ENCODE measurements at regions not wholly inside any gene's neighbourhood (a gene's known extent, or its start where the extent isn't known, plus 50 kb on each side); places are given as distances from the start of the nearest gene placed in this dataset.
A peak's percentile ranks its signal among the peaks of the same experiment; 100 is the strongest.

GRCh38 chr21:35507181-35507759 lies 458.2 kb upstream of the RUNX1 start:
- Mint-ChIP-seq H3K27ac (peak overlapping the region in 1 of 3 experiments; percentile 20; a peak in 1 of 7 replicates), H3K4me1 (peaks cover 73 to 77% of the 10 kb centered on the region in 2 experiments), H3K9me3 (no peaks in the 10 kb centered on the region), H3K4me3 (peak overlapping the region in 1 of 2 experiments; percentile 13; a peak in 2 of 5 replicates), H3K36me3 (ENCODE audit: insufficient read depth in 1 of 3, low read depth in 3 of 3) (no peaks in the 10 kb centered on the region), H3K27me3 (ENCODE audit: low read depth) (no peaks in the 10 kb centered on the region)
- no peak overlapping the region for H3K56ac ChIP-seq (ENCODE audit: insufficient read length, low read depth, low read length)
- H3K27ac ChIP-seq (ENCODE audit: insufficient read length, low read depth, low read length) = no peak overlapping the region
- no peak overlapping the region for H2AK5ac ChIP-seq (ENCODE audit: insufficient read length, low read length)
- H3K27me3 ChIP-seq (ENCODE audit: insufficient read depth, low read length) = no peaks in the 10 kb centered on the region
- no peak for DNase-seq
- no peak overlapping the region for H4K8ac ChIP-seq (replicated peaks; ENCODE audit: insufficient read length, low read depth, low read length)
- H4K91ac ChIP-seq (ENCODE audit: insufficient read length, low read depth, low read length) = no peak overlapping the region
- H2AFZ ChIP-seq (ENCODE audit: low read length) = no peak overlapping the region
- peaks cover 14% of the 10 kb centered on the region for H3K4me1 ChIP-seq (ENCODE audit: insufficient read depth, low read length)
- H2BK5ac ChIP-seq (ENCODE audit: insufficient read length, low read length) = no peak overlapping the region
- H3T11ph ChIP-seq (ENCODE audit: low read length) = no peak overlapping the region
- no peak overlapping the region for H3K18ac ChIP-seq (ENCODE audit: insufficient read length, low read depth, low read length)
- H2BK20ac ChIP-seq (ENCODE audit: low read depth, low read length, poor library complexity, severe bottlenecking) = no peak overlapping the region
- H2BK15ac ChIP-seq (ENCODE audit: low read depth, low read length) = no peak overlapping the region
- no peak overlapping the region for H3K4me2 ChIP-seq (ENCODE audit: insufficient read depth, insufficient read length, low read length)
- no peaks in the 10 kb centered on the region for H3K9me3 ChIP-seq (ENCODE audit: control insufficient read depth, low read depth, low read length)
- no peaks in the 10 kb centered on the region for H4K20me1 ChIP-seq (ENCODE audit: control insufficient read depth, insufficient read depth, insufficient read length)
- H3K23ac ChIP-seq (ENCODE audit: insufficient read length, low read depth, low read length) = no peak overlapping the region
- no peak overlapping the region for H4K5ac ChIP-seq (ENCODE audit: insufficient read length, low read depth, low read length)
- H2BK12ac ChIP-seq (ENCODE audit: insufficient read length, low read depth, low read length) = no peak overlapping the region
- WGBS (ENCODE audit: extremely low coverage, insufficient read length, low lambda C conversion rate) = no CpG with 5 or more reads among the region's 4 CpGs
- H3K14ac ChIP-seq (ENCODE audit: insufficient read depth, low read length) = no peak overlapping the region
- H3K23me2 ChIP-seq (ENCODE audit: insufficient read length, low read depth, low read length, poor library complexity, severe bottlenecking) = no peaks in the 10 kb centered on the region
- TF ChIP-seq CTCF (conservative IDR thresholded peaks at IDR 0.05) = no peak
- no peak overlapping the region for H2BK120ac ChIP-seq (ENCODE audit: low read depth, low read length, poor library complexity, severe bottlenecking)
- no peak overlapping the region for H3K9ac ChIP-seq (ENCODE audit: extremely low read depth, insufficient read length, low read length)
- H3K79me1 ChIP-seq (ENCODE audit: insufficient read depth, low read depth, low read length, poor library complexity, severe bottlenecking) = no peaks in the 10 kb centered on the region
- no peak overlapping the region for H3K4ac ChIP-seq (ENCODE audit: low read depth, low read length)
- no peaks in the 10 kb centered on the region for H3K79me2 ChIP-seq (ENCODE audit: insufficient read depth, low read length)

Measured in H9 (cell line).